Panc1 (cell line): ENCODE measurements at regions not wholly inside any gene's neighbourhood (a gene's known extent, or its start where the extent isn't known, plus 50 kb on each side); places are given as distances from the start of the nearest gene placed in this dataset.

Experiments
- ATAC-seq: fragments of 200-7000 bp; cut with Tn5 transposase; 2 replicates; pipeline ENCODE4 v1.9.1; 2020; ENCODE audit warnings: mild to moderate bottlenecking, moderate library complexity
- BruUV-seq: library from RNA; stranded (reverse); fragments of 400-500 nt; replicated peaks from 2 replicates; lab custom pipeline; 2021; lab: Mats Ljungman, UMichigan
- CTCF ChIA-PET: fragments of 300-600 bp; sonication (Branson Sonifier 250); formaldehyde crosslinking; loops from one replicate; lab custom pipeline; 2022; ENCODE audit warnings: antibody characterized with exemption; lab: Charles Lee
- POLR2A ChIA-PET: fragments of 300-600 bp; sonication (Branson Sonifier 250); formaldehyde crosslinking; loops from one replicate; lab custom pipeline; 2022; ENCODE audit warnings: antibody characterized with exemption; lab: Charles Lee
- DNase-seq: peaks from one replicate; pipeline ENCODE4 v3.0.0-alpha.2; 2010; ENCODE audit warnings: low read depth, low spot score
- H3K27ac ChIP-seq: 2 replicates; pipeline ENCODE4 v1.5.1; 2011; ENCODE audit warnings: mild to moderate bottlenecking, low read length, inconsistent platforms
- H3K27me3 ChIP-seq: fragments of 200-500 bp; sonication (Bioruptor generic); 2 replicates; pipeline ENCODE4 v1.6.0; 2014; ENCODE audit warnings: low read length, inconsistent platforms; ENCODE audit not compliant: control insufficient read depth, insufficient read depth
- H3K36me3 ChIP-seq: fragments of 200-500 bp; sonication (Bioruptor generic); 2 replicates; pipeline ENCODE4 v1.5.1; 2014; ENCODE audit warnings: inconsistent platforms, mild to moderate bottlenecking, low read length, moderate library complexity; ENCODE audit not compliant: control insufficient read depth, insufficient read depth
- H3K4me1 ChIP-seq: 2 replicates; pipeline ENCODE4 v1.5.1; 2011; ENCODE audit warnings: inconsistent platforms, mild to moderate bottlenecking, low read length, moderate library complexity; ENCODE audit not compliant: control insufficient read depth, insufficient read depth
- H3K4me3 ChIP-seq, 2 experiments: 2 replicates each; pipeline ENCODE4 v1.5.1; 2011 to 2012; ENCODE audit warnings: low read depth in 2 of 2, low read length in 2 of 2, mild to moderate bottlenecking in 2 of 2, inconsistent platforms in 1 of 2, moderate library complexity in 1 of 2
- H3K9me3 ChIP-seq: fragments of 200-500 bp; sonication (Bioruptor generic); 2 replicates; pipeline ENCODE4 v1.5.1; 2014; ENCODE audit warnings: low read depth, mild to moderate bottlenecking, inconsistent platforms, low read length, moderate library complexity; ENCODE audit not compliant: control insufficient read depth, insufficient read depth
- POLR2AphosphoS5 ChIP-seq: IDR thresholded peaks from 2 replicates; pipeline ENCODE4 v1.6.1; 2012; ENCODE audit warnings: mild to moderate bottlenecking, low read depth, low read length, moderate library complexity
- SIN3A ChIP-seq: IDR thresholded peaks from 2 replicates; pipeline ENCODE4 v1.6.1; 2012; ENCODE audit warnings: low read depth, mild to moderate bottlenecking, low read length, moderate library complexity, borderline replicate concordance; ENCODE audit not compliant: insufficient read depth
- TCF7L2 ChIP-seq: IDR thresholded peaks from 2 replicates; pipeline ENCODE4 v1.6.1; 2011; ENCODE audit warnings: mild to moderate bottlenecking, low read depth, low read length, inconsistent platforms
- in situ Hi-C: cut with HindIII; loops from 2 replicates; pipeline ENCODE4 v1.10.0; 2016; ENCODE audit warnings: low sequenced_read_pairs, low pct_unique_long_range_greater_than_20kb
- intact Hi-C: fragments of 100-400 bp; cut with micrococcal nuclease; formaldehyde crosslinking; loops from one replicate; pipeline ENCODE4 v1.10.0; 2022; ENCODE audit not compliant: unreplicated experiment
- TF ChIP-seq, protein P1 (sequence below), 2 experiments: IDR thresholded peaks; 2 replicates each; pipeline ENCODE4 v1.6.1; 2011 to 2012; ENCODE audit warnings: low read depth in 2 of 2, control low read depth in 1 of 2, low read length in 1 of 2, mild to moderate bottlenecking in 1 of 2, moderate library complexity in 1 of 2; ENCODE audit not compliant: insufficient read depth in 1 of 2
- TF ChIP-seq, protein P2 (sequence below): fragments of 450-650 bp; IDR thresholded peaks from 2 replicates; pipeline ENCODE4 v1.5.1; 2017; ENCODE audit warnings: mild to moderate bottlenecking

DNA sequence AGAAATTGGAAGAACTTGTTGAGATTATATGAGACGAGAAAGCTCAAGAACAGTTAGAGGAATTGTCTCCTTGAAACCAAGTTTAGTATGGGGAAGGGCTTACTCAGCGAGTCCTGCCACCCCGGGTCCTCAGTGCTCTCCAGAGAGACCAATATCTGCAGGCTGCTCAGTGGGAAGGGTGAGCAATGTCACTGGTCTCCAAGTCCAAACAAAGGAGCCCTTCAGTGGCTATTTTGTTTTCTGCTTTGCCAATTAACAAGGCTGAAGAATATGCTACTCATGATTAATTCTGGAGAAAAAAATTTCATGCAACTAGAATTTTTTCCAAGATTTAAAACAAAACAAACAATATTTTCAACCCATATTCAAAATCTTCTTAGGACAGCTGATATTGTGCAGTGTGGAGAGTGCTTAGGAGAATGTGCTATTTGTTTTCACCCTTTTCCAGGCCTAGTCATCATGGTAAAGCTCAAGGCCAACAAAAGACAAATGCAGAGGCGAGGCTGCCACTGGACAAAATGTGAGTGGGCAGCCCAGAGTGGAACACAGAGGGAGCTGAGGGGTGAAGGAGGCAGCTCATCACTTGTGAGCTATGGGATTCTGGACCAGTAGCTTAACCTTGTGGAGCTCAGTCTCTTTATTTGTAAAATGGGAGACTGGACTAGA lies 83.8 kb upstream of the TMEM17 start:
- Histone ChIP-seq H3K27ac (no peak overlapping the region), H3K27me3 (no peaks in the 10 kb centered on the region), H3K4me3 (no peak overlapping the region), H3K4me1 (no peaks in the 10 kb centered on the region), H3K36me3 (no peaks in the 10 kb centered on the region), H3K9me3 (no peaks in the 10 kb centered on the region)
- POLR2A ChIA-PET: no interaction called here
- CTCF ChIA-PET: no interaction called here
- ATAC-seq (no peak), DNase-seq (no peak)
- intact Hi-C loops (no loop called here), in situ Hi-C loops (no loop called here)
- TF ChIP-seq TCF7L2 (no peak), POLR2AphosphoS5 (no peak), SIN3A (no peak)
- TF ChIP-seq, protein P1, sequence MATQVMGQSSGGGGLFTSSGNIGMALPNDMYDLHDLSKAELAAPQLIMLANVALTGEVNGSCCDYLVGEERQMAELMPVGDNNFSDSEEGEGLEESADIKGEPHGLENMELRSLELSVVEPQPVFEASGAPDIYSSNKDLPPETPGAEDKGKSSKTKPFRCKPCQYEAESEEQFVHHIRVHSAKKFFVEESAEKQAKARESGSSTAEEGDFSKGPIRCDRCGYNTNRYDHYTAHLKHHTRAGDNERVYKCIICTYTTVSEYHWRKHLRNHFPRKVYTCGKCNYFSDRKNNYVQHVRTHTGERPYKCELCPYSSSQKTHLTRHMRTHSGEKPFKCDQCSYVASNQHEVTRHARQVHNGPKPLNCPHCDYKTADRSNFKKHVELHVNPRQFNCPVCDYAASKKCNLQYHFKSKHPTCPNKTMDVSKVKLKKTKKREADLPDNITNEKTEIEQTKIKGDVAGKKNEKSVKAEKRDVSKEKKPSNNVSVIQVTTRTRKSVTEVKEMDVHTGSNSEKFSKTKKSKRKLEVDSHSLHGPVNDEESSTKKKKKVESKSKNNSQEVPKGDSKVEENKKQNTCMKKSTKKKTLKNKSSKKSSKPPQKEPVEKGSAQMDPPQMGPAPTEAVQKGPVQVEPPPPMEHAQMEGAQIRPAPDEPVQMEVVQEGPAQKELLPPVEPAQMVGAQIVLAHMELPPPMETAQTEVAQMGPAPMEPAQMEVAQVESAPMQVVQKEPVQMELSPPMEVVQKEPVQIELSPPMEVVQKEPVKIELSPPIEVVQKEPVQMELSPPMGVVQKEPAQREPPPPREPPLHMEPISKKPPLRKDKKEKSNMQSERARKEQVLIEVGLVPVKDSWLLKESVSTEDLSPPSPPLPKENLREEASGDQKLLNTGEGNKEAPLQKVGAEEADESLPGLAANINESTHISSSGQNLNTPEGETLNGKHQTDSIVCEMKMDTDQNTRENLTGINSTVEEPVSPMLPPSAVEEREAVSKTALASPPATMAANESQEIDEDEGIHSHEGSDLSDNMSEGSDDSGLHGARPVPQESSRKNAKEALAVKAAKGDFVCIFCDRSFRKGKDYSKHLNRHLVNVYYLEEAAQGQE (IDR thresholded peaks at IDR 0.05; ENCODE audit: insufficient read depth in 1 of 2, low read depth in 2 of 2, low read length in 1 of 2): no peak
- TF ChIP-seq, protein P2, sequence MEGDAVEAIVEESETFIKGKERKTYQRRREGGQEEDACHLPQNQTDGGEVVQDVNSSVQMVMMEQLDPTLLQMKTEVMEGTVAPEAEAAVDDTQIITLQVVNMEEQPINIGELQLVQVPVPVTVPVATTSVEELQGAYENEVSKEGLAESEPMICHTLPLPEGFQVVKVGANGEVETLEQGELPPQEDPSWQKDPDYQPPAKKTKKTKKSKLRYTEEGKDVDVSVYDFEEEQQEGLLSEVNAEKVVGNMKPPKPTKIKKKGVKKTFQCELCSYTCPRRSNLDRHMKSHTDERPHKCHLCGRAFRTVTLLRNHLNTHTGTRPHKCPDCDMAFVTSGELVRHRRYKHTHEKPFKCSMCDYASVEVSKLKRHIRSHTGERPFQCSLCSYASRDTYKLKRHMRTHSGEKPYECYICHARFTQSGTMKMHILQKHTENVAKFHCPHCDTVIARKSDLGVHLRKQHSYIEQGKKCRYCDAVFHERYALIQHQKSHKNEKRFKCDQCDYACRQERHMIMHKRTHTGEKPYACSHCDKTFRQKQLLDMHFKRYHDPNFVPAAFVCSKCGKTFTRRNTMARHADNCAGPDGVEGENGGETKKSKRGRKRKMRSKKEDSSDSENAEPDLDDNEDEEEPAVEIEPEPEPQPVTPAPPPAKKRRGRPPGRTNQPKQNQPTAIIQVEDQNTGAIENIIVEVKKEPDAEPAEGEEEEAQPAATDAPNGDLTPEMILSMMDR: no peak
- no TSS peak for BruUV-seq

DNA sequence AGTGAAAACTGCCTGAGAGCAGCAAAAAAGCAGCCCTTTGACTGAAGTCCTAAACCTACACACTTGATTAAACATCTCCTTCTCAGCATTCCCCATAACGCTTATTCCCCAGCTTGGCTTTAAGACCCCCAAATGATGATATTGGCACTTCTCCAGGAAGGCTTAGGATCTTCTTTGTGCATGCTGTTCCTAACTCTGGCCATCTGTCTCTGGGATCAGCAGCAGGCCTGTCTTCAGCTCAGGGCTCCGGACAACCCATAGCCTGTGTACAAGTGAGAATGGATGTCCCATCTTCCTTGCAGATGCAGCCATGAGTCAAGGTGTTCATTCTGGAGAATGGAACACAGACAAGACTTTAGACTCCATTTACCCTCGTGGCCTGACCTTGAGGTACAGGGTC lies 81.6 kb upstream of the TMEM17 start:
- intact Hi-C loops: no loop called here
- H3K27me3 ChIP-seq: no peaks in the 10 kb centered on the region
- in situ Hi-C loops: no loop called here

More for the DNA sequence above, 81.6 kb upstream of the TMEM17 start:
- ChIA-PET CTCF (no interaction called here), POLR2A (no interaction called here)
- H3K4me3 ChIP-seq: no peak overlapping the region
- no peak overlapping the region for H3K27ac ChIP-seq
- ATAC-seq (no peak), DNase-seq (no peak)
- H3K36me3 ChIP-seq: no peaks in the 10 kb centered on the region
- no peaks in the 10 kb centered on the region for H3K9me3 ChIP-seq
- no peaks in the 10 kb centered on the region for H3K4me1 ChIP-seq
- TF ChIP-seq, protein P1 (IDR thresholded peaks at IDR 0.05; ENCODE audit: insufficient read depth in 1 of 2, low read depth in 2 of 2, low read length in 1 of 2): no peak
- TF ChIP-seq TCF7L2 (no peak), SIN3A (no peak)
- TF ChIP-seq, protein P2: no peak
- BruUV-seq: no TSS peak
